ENCODE measurements at regions not wholly inside any gene's neighbourhood (a gene's known extent, or its start where the extent isn't known, plus 50 kb on each side); places are given as distances from the start of the nearest gene placed in this dataset.
A peak's percentile ranks its signal among the peaks of the same experiment; 100 is the strongest.

- TF ChIP-seq PKNOX1 (IDR thresholded peaks at IDR 0.05) (peak; percentile 3; the same call in 1 of the 2 replicates), ZNF592 (IDR thresholded peaks at IDR 0.05) (no peak; the same call in none of the 2 replicates), SOX6 (IDR thresholded peaks at IDR 0.05) (peak; percentile 85), RNF219 (CRISPR knock-in tag; IDR thresholded peaks at IDR 0.05) (no peak), SRF (CRISPR knock-in tag; IDR thresholded peaks at IDR 0.05) (peak in 1 of 2 experiments; percentile 56; a peak in 1 of 4 replicates), MTA3 (IDR thresholded peaks at IDR 0.05; ENCODE audit: borderline replicate concordance) (peak; percentile 75; the same call in 1 of the 2 replicates), GTF2A2 (tag; IDR thresholded peaks at IDR 0.05) (no peak), CBX2 (IDR thresholded peaks at IDR 0.05; ENCODE audit: insufficient read depth, low read length, poor library complexity, severe bottlenecking) (no peak), ZBTB34 (CRISPR knock-in tag; IDR thresholded peaks at IDR 0.05) (no peak), KLF16 (IDR thresholded peaks at IDR 0.05) (peak; percentile 95), ETS2 (tag; IDR thresholded peaks at IDR 0.05; ENCODE audit: borderline replicate concordance, poor library complexity, severe bottlenecking) (no peak), KAT8 (IDR thresholded peaks at IDR 0.05; ENCODE audit: low read depth) (no peak), IRF2 (CRISPR knock-in tag; IDR thresholded peaks at IDR 0.05) (no peak), FUS (optimal IDR thresholded peaks at IDR 0.05; ENCODE audit: low read depth, low read length) (no peak), ZFP30 (CRISPR knock-in tag; IDR thresholded peaks at IDR 0.05; ENCODE audit: borderline replicate concordance) (no peak), HSF4 (CRISPR knock-in tag; IDR thresholded peaks at IDR 0.05; ENCODE audit: borderline replicate concordance) (no peak)
Measured at GRCh38 chr15:35166730-35167359, 81.8 kb upstream of the NANOGP8 start (continued).
